H9 (cell line): ENCODE measurements at regions not wholly inside any gene's neighbourhood (a gene's known extent, or its start where the extent isn't known, plus 50 kb on each side); places are given as distances from the start of the nearest gene placed in this dataset.

Experiments
- DNase-seq: peaks from one replicate; pipeline ENCODE4 v3.0.0-alpha.2; 2017
- H2AFZ ChIP-seq: one replicate; pipeline ENCODE4 v1.6.1; 2013; ENCODE audit warnings: mild to moderate bottlenecking, low read length, control low read depth, moderate library complexity
- H2AK5ac ChIP-seq: 2 replicates; pipeline ENCODE4 v1.6.1; 2013; ENCODE audit warnings: low read length, control low read depth, mixed read lengths; ENCODE audit not compliant: insufficient read length
- H2BK120ac ChIP-seq: one replicate; pipeline ENCODE4 v1.6.1; 2013; ENCODE audit warnings: low read depth, mild to moderate bottlenecking, low read length, control low read depth, inconsistent platforms; ENCODE audit not compliant: poor library complexity, severe bottlenecking
- H2BK12ac ChIP-seq: 2 replicates; pipeline ENCODE4 v1.6.1; 2013; ENCODE audit warnings: low read length, control low read depth, mixed read lengths, low read depth; ENCODE audit not compliant: insufficient read length
- H2BK15ac ChIP-seq: 2 replicates; pipeline ENCODE4 v1.6.1; 2013; ENCODE audit warnings: low read depth, low read length, control low read depth
- H2BK20ac ChIP-seq: one replicate; pipeline ENCODE4 v1.6.1; 2013; ENCODE audit warnings: low read depth, mild to moderate bottlenecking, low read length, control low read depth, inconsistent platforms; ENCODE audit not compliant: poor library complexity, severe bottlenecking
- H2BK5ac ChIP-seq: 2 replicates; pipeline ENCODE4 v1.6.1; 2013; ENCODE audit warnings: low read length, control low read depth, mixed read lengths; ENCODE audit not compliant: insufficient read length
- H3K14ac ChIP-seq: 2 replicates; pipeline ENCODE4 v1.6.1; 2013; ENCODE audit warnings: low read length, control low read depth; ENCODE audit not compliant: insufficient read depth
- H3K18ac ChIP-seq: 2 replicates; pipeline ENCODE4 v1.6.1; 2013; ENCODE audit warnings: low read depth, mild to moderate bottlenecking, mixed read lengths, low read length, control low read depth; ENCODE audit not compliant: insufficient read length
- H3K23ac ChIP-seq: 2 replicates; pipeline ENCODE4 v1.6.1; 2013; ENCODE audit warnings: low read length, control low read depth, mixed read lengths, low read depth; ENCODE audit not compliant: insufficient read length
- H3K23me2 ChIP-seq: 2 replicates; pipeline ENCODE4 v1.6.1; 2013; ENCODE audit warnings: low read depth, mild to moderate bottlenecking, mixed read lengths, low read length, control low read depth; ENCODE audit not compliant: insufficient read length, poor library complexity, severe bottlenecking
- H3K27ac ChIP-seq: 2 replicates; pipeline ENCODE4 v1.5.1; 2013; ENCODE audit warnings: low read length, control low read depth, mixed read lengths, low read depth; ENCODE audit not compliant: insufficient read length
- H3K27me3 ChIP-seq: 2 replicates; pipeline ENCODE4 v1.6.1; 2013; ENCODE audit warnings: low read length, control low read depth, inconsistent platforms; ENCODE audit not compliant: insufficient read depth
- H3K4ac ChIP-seq: 2 replicates; pipeline ENCODE4 v1.6.1; 2013; ENCODE audit warnings: low read depth, mild to moderate bottlenecking, control low read depth, inconsistent platforms, low read length, moderate library complexity
- H3K4me1 ChIP-seq: 2 replicates; pipeline ENCODE4 v1.6.1; 2013; ENCODE audit warnings: low read length, control low read depth, inconsistent platforms; ENCODE audit not compliant: insufficient read depth
- H3K4me2 ChIP-seq: 2 replicates; pipeline ENCODE4 v1.6.1; 2013; ENCODE audit warnings: low read length, control low read depth, mixed read lengths; ENCODE audit not compliant: insufficient read length, insufficient read depth
- H3K56ac ChIP-seq: 2 replicates; pipeline ENCODE4 v1.6.1; 2013; ENCODE audit warnings: low read depth, mild to moderate bottlenecking, mixed read lengths, low read length, control low read depth; ENCODE audit not compliant: insufficient read length
- H3K79me1 ChIP-seq: 2 replicates; pipeline ENCODE4 v1.6.1; 2013; ENCODE audit warnings: low read depth, mild to moderate bottlenecking, moderate library complexity, low read length, control low read depth, inconsistent platforms; ENCODE audit not compliant: insufficient read depth, poor library complexity, severe bottlenecking
- H3K79me2 ChIP-seq: 2 replicates; pipeline ENCODE4 v1.6.1; 2013; ENCODE audit warnings: low read length, control low read depth, inconsistent platforms; ENCODE audit not compliant: insufficient read depth
- H3K9ac ChIP-seq: 2 replicates; pipeline ENCODE4 v1.6.1; 2013; ENCODE audit warnings: low read length, control low read depth, mixed read lengths; ENCODE audit not compliant: insufficient read length; ENCODE audit errors: extremely low read depth
- H3K9me3 ChIP-seq: one replicate; pipeline ENCODE4 v1.6.1; 2013; ENCODE audit warnings: low read depth, low read length, inconsistent platforms; ENCODE audit not compliant: control insufficient read depth
- H3T11ph ChIP-seq: one replicate; pipeline ENCODE4 v1.6.1; 2013; ENCODE audit warnings: mild to moderate bottlenecking, low read length, control low read depth, inconsistent platforms
- H4K20me1 ChIP-seq: one replicate; pipeline ENCODE4 v1.6.1; 2013; ENCODE audit not compliant: control insufficient read depth, insufficient read length, insufficient read depth
- H4K5ac ChIP-seq: 2 replicates; pipeline ENCODE4 v1.6.1; 2013; ENCODE audit warnings: low read depth, mild to moderate bottlenecking, mixed read lengths, low read length, control low read depth; ENCODE audit not compliant: insufficient read length
- H4K8ac ChIP-seq: replicated peaks from 2 replicates; pipeline ENCODE4 v1.6.1; 2013; ENCODE audit warnings: low read length, control low read depth, mixed read lengths, low read depth; ENCODE audit not compliant: insufficient read length
- H4K91ac ChIP-seq: 2 replicates; pipeline ENCODE4 v1.6.1; 2013; ENCODE audit warnings: low read depth, mild to moderate bottlenecking, moderate library complexity, mixed read lengths, low read length, control low read depth; ENCODE audit not compliant: insufficient read length
- H3K27ac Mint-ChIP-seq, 3 experiments: 2 replicates in 2 of 3; 3 replicates in 1 of 3; pipeline ENCODE4 v1.8.0; 2020 to 2021; ENCODE audit warnings: mixed read lengths in 3 of 3, mild to moderate bottlenecking in 1 of 3, moderate library complexity in 1 of 3
- H3K27me3 Mint-ChIP-seq: 2 replicates; pipeline ENCODE4 v1.8.0; 2021; ENCODE audit warnings: low read depth, mild to moderate bottlenecking, moderate library complexity, mixed read lengths
- H3K36me3 Mint-ChIP-seq, 3 experiments: 2 replicates in 2 of 3; 3 replicates in 1 of 3; pipeline ENCODE4 v1.8.0; 2020 to 2021; ENCODE audit warnings: low read depth in 3 of 3, mixed read lengths in 3 of 3; ENCODE audit not compliant: insufficient read depth in 1 of 3
- H3K4me1 Mint-ChIP-seq, 2 experiments: 2 replicates each; pipeline ENCODE4 v1.8.0; 2020; ENCODE audit warnings: mixed read lengths in 2 of 2
- H3K4me3 Mint-ChIP-seq, 2 experiments: 2 replicates in 1 of 2; 3 replicates in 1 of 2; pipeline ENCODE4 v1.8.0; 2020 to 2021; ENCODE audit warnings: mild to moderate bottlenecking in 2 of 2, mixed read lengths in 2 of 2, moderate library complexity in 1 of 2
- H3K9me3 Mint-ChIP-seq, 2 experiments: 2 replicates in 1 of 2; 3 replicates in 1 of 2; pipeline ENCODE4 v1.8.0; 2020; ENCODE audit warnings: mild to moderate bottlenecking in 2 of 2, mixed read lengths in 2 of 2, moderate library complexity in 1 of 2
- CTCF ChIP-seq: fragments of 200-600 bp; sonication (generic); conservative IDR thresholded peaks from 3 replicates; pipeline ENCODE4 v1.8.0; 2021; ENCODE audit warnings: antibody characterized with exemption, mild to moderate bottlenecking
- WGBS: extraction: QIAGEN DNeasy Blood & Tissue Kit; methylation state at CpG from one replicate; pipeline ENCODE4 v1.1.7; 2013; ENCODE audit warnings: missing lambda C conversion rate, low lambda C conversion rate, mixed read lengths; ENCODE audit not compliant: insufficient read length; ENCODE audit errors: extremely low coverage; 5-methylcytosine and 5-hydroxymethylcytosine counted together

- Mint-ChIP-seq H3K27ac (no peak overlapping the region), H3K4me1 (peaks cover 15 to 18% of the 10 kb centered on the region in 2 experiments; a peak in 3 of 4 replicates), H3K9me3 (peaks cover 0 to 4% of the 10 kb centered on the region in 2 experiments; a peak in 2 of 5 replicates), H3K27me3 (peaks cover 7% of the 10 kb centered on the region), H3K4me3 (no peak overlapping the region), H3K36me3 (no peaks in the 10 kb centered on the region)
- no peak for DNase-seq
- no peaks in the 10 kb centered on the region for H3K23me2 ChIP-seq
- H3K79me1 ChIP-seq: no peaks in the 10 kb centered on the region
- WGBS: no CpG with 5 or more reads among the region's 5 CpGs
- H3K4me2 ChIP-seq: no peak overlapping the region
- H4K8ac ChIP-seq: no peak overlapping the region
- no peak overlapping the region for H2AFZ ChIP-seq
- H3K9me3 ChIP-seq: no peaks in the 10 kb centered on the region
- TF ChIP-seq CTCF: no peak
- H3K18ac ChIP-seq: no peak overlapping the region
- H2BK15ac ChIP-seq: no peak overlapping the region
- H3K9ac ChIP-seq: no peak overlapping the region
- H3T11ph ChIP-seq: no peak overlapping the region
- no peaks in the 10 kb centered on the region for H3K27me3 ChIP-seq
- H4K5ac ChIP-seq: no peak overlapping the region
- no peaks in the 10 kb centered on the region for H3K79me2 ChIP-seq
- no peak overlapping the region for H3K14ac ChIP-seq
- no peak overlapping the region for H2BK20ac ChIP-seq
- no peaks in the 10 kb centered on the region; the same call in 1 of the 2 replicates for H3K4me1 ChIP-seq
- H3K23ac ChIP-seq: no peak overlapping the region
- H4K20me1 ChIP-seq: no peaks in the 10 kb centered on the region
- no peak overlapping the region for H3K4ac ChIP-seq
- H3K27ac ChIP-seq: no peak overlapping the region
- no peak overlapping the region for H2BK5ac ChIP-seq
- H2AK5ac ChIP-seq: no peak overlapping the region
- no peak overlapping the region for H3K56ac ChIP-seq
- no peak overlapping the region for H2BK12ac ChIP-seq
- no peak overlapping the region for H4K91ac ChIP-seq
- H2BK120ac ChIP-seq: no peak overlapping the region
These were observed 127.6 kb upstream of the TMCC3 start for GRCh38 chr12:94777936-94778335.
